ENCODE measurements at regions not wholly inside any gene's neighbourhood (a gene's known extent, or its start where the extent isn't known, plus 50 kb on each side); places are given as distances from the start of the nearest gene placed in this dataset.

DNA sequence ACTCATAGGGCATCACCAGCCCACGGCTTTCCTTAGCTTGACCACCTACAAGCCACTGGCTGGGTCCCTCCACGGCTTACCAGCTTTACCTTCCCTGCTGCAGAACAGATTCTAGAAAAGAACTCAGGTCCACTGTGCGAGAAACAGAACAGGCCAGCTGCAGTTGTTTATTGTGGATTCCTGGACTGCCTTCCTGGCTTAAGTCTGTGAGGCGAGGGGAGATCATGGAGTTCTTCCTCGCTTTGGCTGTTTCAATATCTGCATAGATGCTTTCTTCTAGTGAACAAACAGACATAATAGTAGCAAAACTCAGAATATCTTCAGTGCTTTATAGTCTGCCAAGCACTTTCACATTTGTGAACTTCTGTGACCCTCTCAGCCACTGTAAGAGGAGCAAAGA lies 162.9 kb upstream of the HABP2 start:
- Mint-ChIP-seq H3K27me3 (ENCODE audit: low read depth, poor library complexity) (peaks cover 12% of the 10 kb centered on the region), H3K4me3 (no peak overlapping the region), H3K9me3 (no peaks in the 10 kb centered on the region), H3K4me1 (peaks cover 20% of the 10 kb centered on the region), H3K36me3 (ENCODE audit: low read depth) (no peaks in the 10 kb centered on the region), H3K27ac (no peak overlapping the region)
- DNase-seq: no peak
- TF ChIP-seq, protein P1, sequence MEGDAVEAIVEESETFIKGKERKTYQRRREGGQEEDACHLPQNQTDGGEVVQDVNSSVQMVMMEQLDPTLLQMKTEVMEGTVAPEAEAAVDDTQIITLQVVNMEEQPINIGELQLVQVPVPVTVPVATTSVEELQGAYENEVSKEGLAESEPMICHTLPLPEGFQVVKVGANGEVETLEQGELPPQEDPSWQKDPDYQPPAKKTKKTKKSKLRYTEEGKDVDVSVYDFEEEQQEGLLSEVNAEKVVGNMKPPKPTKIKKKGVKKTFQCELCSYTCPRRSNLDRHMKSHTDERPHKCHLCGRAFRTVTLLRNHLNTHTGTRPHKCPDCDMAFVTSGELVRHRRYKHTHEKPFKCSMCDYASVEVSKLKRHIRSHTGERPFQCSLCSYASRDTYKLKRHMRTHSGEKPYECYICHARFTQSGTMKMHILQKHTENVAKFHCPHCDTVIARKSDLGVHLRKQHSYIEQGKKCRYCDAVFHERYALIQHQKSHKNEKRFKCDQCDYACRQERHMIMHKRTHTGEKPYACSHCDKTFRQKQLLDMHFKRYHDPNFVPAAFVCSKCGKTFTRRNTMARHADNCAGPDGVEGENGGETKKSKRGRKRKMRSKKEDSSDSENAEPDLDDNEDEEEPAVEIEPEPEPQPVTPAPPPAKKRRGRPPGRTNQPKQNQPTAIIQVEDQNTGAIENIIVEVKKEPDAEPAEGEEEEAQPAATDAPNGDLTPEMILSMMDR (IDR thresholded peaks at IDR 0.05): no peak

DNA sequence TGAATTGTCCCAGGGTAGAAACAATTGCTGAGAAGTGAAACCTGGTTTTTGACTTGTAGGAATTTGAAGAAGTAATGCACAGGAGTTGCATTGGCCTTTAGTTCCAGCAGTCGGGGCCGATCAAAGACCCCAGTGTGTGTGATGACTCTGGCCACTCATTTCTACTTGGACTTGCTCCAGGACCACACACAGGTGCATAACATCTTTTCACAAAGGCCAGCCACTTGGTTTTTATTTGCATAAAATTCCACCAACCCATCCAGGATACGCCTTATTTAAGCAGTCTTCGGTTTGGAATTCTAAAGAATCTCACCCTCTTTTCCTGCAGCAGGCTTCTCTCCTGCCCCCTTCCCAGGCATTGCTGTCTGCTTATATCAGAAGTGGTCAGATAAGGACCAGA lies 162.0 kb upstream of the HABP2 start:
- H3K36me3 Mint-ChIP-seq (ENCODE audit: low read depth): no peaks in the 10 kb centered on the region
- peaks cover 12% of the 10 kb centered on the region for H3K27me3 Mint-ChIP-seq (ENCODE audit: low read depth, poor library complexity)

DNA sequence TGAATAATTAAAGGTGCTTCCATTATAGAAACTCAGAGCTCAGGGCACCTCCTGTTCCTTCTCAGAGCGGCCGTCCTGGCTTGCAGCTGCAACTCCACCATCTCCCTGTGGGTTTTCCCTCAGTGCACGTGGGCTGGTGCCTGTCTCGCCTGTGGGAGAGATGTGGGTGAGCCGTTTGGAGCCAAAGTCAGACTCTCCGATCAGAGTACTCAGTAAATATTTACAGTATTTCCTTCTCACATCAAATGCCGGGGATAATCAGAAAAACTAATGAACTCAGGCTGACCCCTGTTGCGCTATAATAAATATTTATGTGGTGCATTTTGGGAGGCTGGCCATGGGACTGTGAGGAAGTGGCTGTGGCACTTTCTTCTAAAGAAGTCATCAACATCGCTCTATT lies 155.8 kb upstream of the HABP2 start:
- H3K4me1 Mint-ChIP-seq: no peaks in the 10 kb centered on the region

More for the DNA sequence above, 162.0 kb upstream of the HABP2 start:
- Mint-ChIP-seq H3K27ac (no peak overlapping the region), H3K4me1 (peaks cover 11% of the 10 kb centered on the region), H3K4me3 (no peak overlapping the region), H3K9me3 (no peaks in the 10 kb centered on the region)
- no peak for DNase-seq
- TF ChIP-seq, protein P1 (IDR thresholded peaks at IDR 0.05): no peak

DNA sequence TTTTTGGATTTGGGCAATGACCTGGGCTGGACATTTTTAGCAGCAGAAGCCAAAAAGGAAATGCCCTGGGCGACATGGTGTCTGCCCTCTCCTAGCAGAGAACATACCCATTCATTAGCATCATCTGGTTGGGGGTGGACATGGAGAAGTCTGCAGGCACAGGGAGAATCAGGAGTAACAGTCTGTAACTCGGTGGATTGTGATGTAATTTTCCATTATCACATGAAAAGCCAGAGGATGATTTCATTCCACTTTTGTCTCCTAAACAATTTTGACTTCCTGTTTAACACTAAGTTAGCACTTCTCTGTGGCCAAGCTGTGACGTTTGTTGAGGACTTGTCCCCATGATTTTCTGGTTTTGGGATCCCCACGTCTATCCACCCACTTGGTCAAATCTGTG lies 153.8 kb upstream of the HABP2 start:
- Mint-ChIP-seq H3K36me3 (ENCODE audit: low read depth) (no peaks in the 10 kb centered on the region), H3K9me3 (no peaks in the 10 kb centered on the region), H3K27ac (no peak overlapping the region), H3K4me3 (no peak overlapping the region), H3K27me3 (ENCODE audit: low read depth, poor library complexity) (peaks cover 6% of the 10 kb centered on the region), H3K4me1 (peaks cover 6% of the 10 kb centered on the region)
- TF ChIP-seq, protein P1 (IDR thresholded peaks at IDR 0.05): no peak
- no peak for DNase-seq

More for the DNA sequence above, 155.8 kb upstream of the HABP2 start:
- H3K9me3 Mint-ChIP-seq: no peaks in the 10 kb centered on the region
- TF ChIP-seq, protein P1 (IDR thresholded peaks at IDR 0.05): no peak
- H3K27me3 Mint-ChIP-seq (ENCODE audit: low read depth, poor library complexity): peaks cover 3% of the 10 kb centered on the region
- H3K27ac Mint-ChIP-seq: no peak overlapping the region
- DNase-seq: no peak
- no peak overlapping the region for H3K4me3 Mint-ChIP-seq
- no peaks in the 10 kb centered on the region for H3K36me3 Mint-ChIP-seq (ENCODE audit: low read depth)

DNA sequence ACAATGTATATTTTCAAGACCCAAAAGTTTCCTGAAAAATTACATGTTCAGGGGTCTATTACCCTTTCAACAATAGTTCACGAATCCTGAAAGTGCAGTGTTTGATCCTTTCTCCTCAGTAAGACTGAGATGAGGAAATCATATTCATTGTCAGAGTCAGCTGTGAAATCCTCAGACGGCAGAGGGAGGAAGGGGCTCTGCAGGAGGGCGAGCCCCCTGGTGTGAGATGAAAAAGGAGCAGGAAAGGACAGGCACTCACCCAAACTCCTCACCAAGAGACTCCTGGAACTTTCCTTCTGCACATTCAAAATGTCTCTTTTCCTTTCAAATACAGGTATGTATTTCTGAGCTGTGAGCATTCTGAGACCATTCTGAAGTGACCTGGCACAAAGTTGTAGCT lies 150.3 kb upstream of the HABP2 start:
- H3K36me3 Mint-ChIP-seq (ENCODE audit: low read depth): no peaks in the 10 kb centered on the region
- peaks cover 7% of the 10 kb centered on the region for H3K27me3 Mint-ChIP-seq (ENCODE audit: low read depth, poor library complexity)
- H3K4me3 Mint-ChIP-seq: no peak overlapping the region
- no peak overlapping the region for H3K27ac Mint-ChIP-seq
- TF ChIP-seq, protein P1 (IDR thresholded peaks at IDR 0.05): no peak
- no peaks in the 10 kb centered on the region for H3K9me3 Mint-ChIP-seq
- no peak for DNase-seq
- H3K4me1 Mint-ChIP-seq: peaks cover 16% of the 10 kb centered on the region

DNA sequence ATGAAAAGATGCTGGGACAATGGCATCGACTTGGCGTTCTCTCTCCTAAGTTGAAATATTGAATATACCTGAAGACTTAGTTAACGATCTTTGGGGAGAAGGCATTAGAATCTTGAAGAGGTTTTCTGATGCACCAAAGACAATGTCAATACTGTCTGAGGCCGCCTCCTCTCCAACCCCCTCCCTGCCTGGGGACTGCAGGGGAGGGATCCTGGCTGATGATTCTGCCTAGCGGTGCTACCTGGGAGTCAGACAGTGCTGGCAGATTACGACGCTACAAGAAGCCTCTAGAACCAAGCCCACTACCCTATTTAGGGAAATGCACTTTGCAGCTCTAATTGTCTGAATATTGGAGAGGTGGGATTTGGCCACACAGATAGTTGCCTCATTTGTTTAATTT lies 145.6 kb upstream of the HABP2 start:
- H3K4me3 Mint-ChIP-seq: no peak overlapping the region
- no peaks in the 10 kb centered on the region for H3K9me3 Mint-ChIP-seq

More for the DNA sequence above, 145.6 kb upstream of the HABP2 start:
- Mint-ChIP-seq H3K36me3 (ENCODE audit: low read depth) (no peaks in the 10 kb centered on the region), H3K4me1 (peaks cover 24% of the 10 kb centered on the region), H3K27ac (no peak overlapping the region), H3K27me3 (ENCODE audit: low read depth, poor library complexity) (peaks cover 15% of the 10 kb centered on the region)
- DNase-seq: no peak
- TF ChIP-seq, protein P1 (IDR thresholded peaks at IDR 0.05): no peak

Measured in nephron progenitor cell (in vitro differentiated cells).